H1 (cell line): ENCODE measurements at regions not wholly inside any gene's neighbourhood (a gene's known extent, or its start where the extent isn't known, plus 50 kb on each side); places are given as distances from the start of the nearest gene placed in this dataset.

Experiments
- CTCF ChIA-PET: fragments of 300-600 bp; sonication (Branson Sonifier 250); formaldehyde crosslinking; loops from one replicate; lab custom pipeline; 2021; ENCODE audit not compliant: partially characterized antibody; lab: Charles Lee
- POLR2A ChIA-PET: fragments of 300-600 bp; sonication (Branson Sonifier 250); formaldehyde crosslinking; loops from one replicate; lab custom pipeline; 2021; ENCODE audit warnings: inconsistent platforms; ENCODE audit not compliant: partially characterized antibody; lab: Charles Lee
- DNase-seq, 2 experiments: peaks; one replicate each; pipeline versions ENCODE4 v3.0.0 to v3.0.0-alpha.2; 2010 to 2022; ENCODE audit warnings: low spot score in 2 of 2, low read depth in 1 of 2, mixed read lengths in 1 of 2
- FAIRE-seq: peaks from 2 replicates; lab custom pipeline; 2011; peaks lifted over from hg19 to GRCh38; lab: Jason Lieb, UNC
- H2AFZ ChIP-seq: 2 replicates; pipeline ENCODE4 v1.8.1; 2012; ENCODE audit warnings: low read length, inconsistent platforms
- H2AK5ac ChIP-seq: 2 replicates; pipeline ENCODE4 v1.6.1; 2013; ENCODE audit warnings: low read depth, low read length
- H2BK120ac ChIP-seq: replicated peaks from 2 replicates; pipeline ENCODE3; 2013; ENCODE audit warnings: low read depth, low read length, inconsistent platforms
- H2BK12ac ChIP-seq: 2 replicates; pipeline ENCODE4 v1.6.1; 2013; ENCODE audit warnings: low read depth, low read length
- H2BK15ac ChIP-seq: 2 replicates; pipeline ENCODE4 v1.6.1; 2013; ENCODE audit warnings: low read length
- H2BK20ac ChIP-seq: 2 replicates; pipeline ENCODE4 v1.6.1; 2013; ENCODE audit warnings: low read length
- H2BK5ac ChIP-seq: 2 replicates; pipeline ENCODE4 v1.6.1; 2013; ENCODE audit warnings: low read depth, low read length
- H3K14ac ChIP-seq: 2 replicates; pipeline ENCODE4 v1.6.1; 2013; ENCODE audit warnings: inconsistent platforms; ENCODE audit not compliant: insufficient read length
- H3K18ac ChIP-seq: 2 replicates; pipeline ENCODE4 v1.6.1; 2013; ENCODE audit warnings: low read length; ENCODE audit errors: extremely low read depth
- H3K23ac ChIP-seq: 2 replicates; pipeline ENCODE4 v1.6.1; 2013; ENCODE audit warnings: inconsistent platforms; ENCODE audit not compliant: insufficient read length
- H3K23me2 ChIP-seq: 2 replicates; pipeline ENCODE4 v1.6.1; 2013; ENCODE audit warnings: low read depth, low read length
- H3K27ac ChIP-seq: 2 replicates; pipeline ENCODE4 v1.6.1; 2011; ENCODE audit warnings: low read depth, low read length, inconsistent platforms
- H3K27me3 ChIP-seq, 4 experiments: replicated peaks in 1 of 4; 1 replicate in 1 of 4; 2 replicates in 3 of 4; pipeline versions ENCODE4 v1.6.1 to v1.8.1; 2011 to 2013; ENCODE audit warnings: low read length in 3 of 4, mild to moderate bottlenecking in 3 of 4, inconsistent platforms in 2 of 4, mixed read lengths in 2 of 4, moderate library complexity in 1 of 4; ENCODE audit not compliant: control insufficient read depth in 3 of 4, insufficient read depth in 3 of 4; ENCODE audit errors: extremely low read depth in 1 of 4
- H3K36me3 ChIP-seq, 4 experiments: 2 replicates each; pipeline versions ENCODE4 v1.6.1 to v1.8.1; 2011 to 2013; ENCODE audit warnings: mild to moderate bottlenecking in 4 of 4, low read length in 3 of 4, moderate library complexity in 2 of 4, control low read depth in 1 of 4, inconsistent platforms in 1 of 4; ENCODE audit not compliant: insufficient read depth in 4 of 4, control insufficient read depth in 2 of 4
- H3K4ac ChIP-seq: replicated peaks from 2 replicates; pipeline ENCODE3; 2013; ENCODE audit warnings: low read length, low read depth, mixed read lengths, inconsistent platforms; ENCODE audit not compliant: insufficient read length
- H3K4me1 ChIP-seq, 4 experiments: replicated peaks in 1 of 4; 1 replicate in 1 of 4; 2 replicates in 3 of 4; pipeline versions ENCODE4 v1.6.1 to v1.8.1; 2011 to 2013; ENCODE audit warnings: low read length in 3 of 4, inconsistent platforms in 2 of 4, mixed read lengths in 1 of 4; ENCODE audit not compliant: insufficient read depth in 4 of 4, control insufficient read depth in 3 of 4
- H3K4me2 ChIP-seq, 2 experiments: 2 replicates each; pipeline versions ENCODE4 v1.6.1 to v1.8.1; 2011 to 2013; ENCODE audit warnings: low read depth in 2 of 2, low read length in 2 of 2, control low read depth in 1 of 2, inconsistent platforms in 1 of 2, mild to moderate bottlenecking in 1 of 2; ENCODE audit not compliant: insufficient read depth in 1 of 2
- H3K4me3 ChIP-seq, 4 experiments: fragments of 200-600, 300-600 bp in 1 of 4; sonication (generic), shearing (Covaris generic), sonication (Bioruptor Twin) in 1 of 4; 2 replicates each; pipeline versions ENCODE4 v1.5.1 to v1.8.1; 2011 to 2016; ENCODE audit warnings: low read length in 4 of 4, low read depth in 3 of 4, control low read depth in 2 of 4, inconsistent platforms in 2 of 4, mild to moderate bottlenecking in 2 of 4, mixed read lengths in 1 of 4, moderate library complexity in 1 of 4; ENCODE audit not compliant: insufficient read depth in 2 of 4; ENCODE audit errors: extremely low read depth in 1 of 4
- H3K56ac ChIP-seq: replicated peaks from 2 replicates; pipeline ENCODE3; 2013; ENCODE audit warnings: low read depth, mild to moderate bottlenecking, mixed read lengths, low read length, inconsistent platforms; ENCODE audit not compliant: insufficient read length
- H3K79me1 ChIP-seq: 2 replicates; pipeline ENCODE4 v1.6.1; 2013; ENCODE audit warnings: low read depth, low read length, control low read depth
- H3K79me2 ChIP-seq, 2 experiments: 2 replicates each; pipeline versions ENCODE4 v1.6.1 to v1.8.1; 2012 to 2013; ENCODE audit warnings: low read length in 2 of 2, mild to moderate bottlenecking in 2 of 2, inconsistent platforms in 1 of 2; ENCODE audit not compliant: insufficient read depth in 2 of 2, control insufficient read depth in 1 of 2
- H3K9ac ChIP-seq, 4 experiments: replicated peaks in 1 of 4; 1 replicate in 1 of 4; 2 replicates in 3 of 4; pipeline versions ENCODE4 v1.6.1 to v1.8.1; 2011 to 2013; ENCODE audit warnings: low read depth in 3 of 4, low read length in 3 of 4, control low read depth in 2 of 4, mild to moderate bottlenecking in 2 of 4, moderate library complexity in 2 of 4, inconsistent platforms in 1 of 4; ENCODE audit errors: extremely low read depth in 1 of 4
- H3K9me3 ChIP-seq, 2 experiments: 2 replicates each; pipeline versions ENCODE4 v1.6.1 to v1.8.1; 2012 to 2013; ENCODE audit warnings: mild to moderate bottlenecking in 2 of 2, moderate library complexity in 2 of 2, control low read depth in 1 of 2, inconsistent platforms in 1 of 2, low read depth in 1 of 2, low read length in 1 of 2, mixed read lengths in 1 of 2; ENCODE audit not compliant: insufficient read depth in 2 of 2
- H4K20me1 ChIP-seq, 2 experiments: replicated peaks in 1 of 2; 2 replicates each; pipeline versions ENCODE3 to v1.8.1; 2011 to 2013; ENCODE audit warnings: inconsistent platforms in 2 of 2, low read length in 2 of 2, mild to moderate bottlenecking in 1 of 2; ENCODE audit not compliant: insufficient read depth in 2 of 2, control insufficient read depth in 1 of 2
- H4K5ac ChIP-seq: 2 replicates; pipeline ENCODE4 v1.6.1; 2013; ENCODE audit warnings: low read length, low read depth, mixed read lengths, inconsistent platforms; ENCODE audit not compliant: insufficient read length
- H4K8ac ChIP-seq: 2 replicates; pipeline ENCODE4 v1.8.0; 2013; ENCODE audit warnings: mild to moderate bottlenecking, moderate library complexity, low read length, inconsistent platforms; ENCODE audit not compliant: insufficient read depth; ENCODE audit errors: extremely low read depth
- H4K91ac ChIP-seq: replicated peaks from 2 replicates; pipeline ENCODE3; 2013; ENCODE audit warnings: low read length, mixed read lengths, inconsistent platforms; ENCODE audit not compliant: insufficient read length
- BRCA1 ChIP-seq: IDR thresholded peaks from 2 replicates; pipeline ENCODE4 v1.6.1; 2012; ENCODE audit warnings: low read depth, low read length, improper control_type of control experiment
- CHD1 ChIP-seq: IDR thresholded peaks from 2 replicates; pipeline ENCODE4 v1.6.1; 2012; ENCODE audit warnings: low read depth, low read length, improper control_type of control experiment
- EGR1 ChIP-seq: IDR thresholded peaks from 2 replicates; pipeline ENCODE4 v1.6.1; 2011; ENCODE audit warnings: low read depth, low read length, borderline replicate concordance
- EP300 ChIP-seq, 2 experiments: IDR thresholded peaks; 1 replicate in 1 of 2; 2 replicates in 1 of 2; pipeline ENCODE4 v1.6.1; 2011 to 2012; ENCODE audit warnings: low read depth in 2 of 2, low read length in 2 of 2, mild to moderate bottlenecking in 2 of 2, borderline replicate concordance in 1 of 2, inconsistent platforms in 1 of 2, moderate library complexity in 1 of 2
- JUN ChIP-seq: IDR thresholded peaks from 2 replicates; pipeline ENCODE4 v1.6.1; 2011; ENCODE audit warnings: low read depth, mild to moderate bottlenecking, improper control_type of control experiment, low read length
- KDM5A ChIP-seq: fragments of 200-600 bp; IDR thresholded peaks from 2 replicates; pipeline ENCODE4 v1.7.1; 2012; ENCODE audit warnings: mild to moderate bottlenecking, low read length, inconsistent platforms, mixed read lengths
- NRF1 ChIP-seq: IDR thresholded peaks from 2 replicates; pipeline ENCODE4 v1.6.1; 2011; ENCODE audit warnings: mild to moderate bottlenecking, low read depth, low read length, improper control_type of control experiment
- TAF7 ChIP-seq: optimal IDR thresholded peaks from 2 replicates; pipeline ENCODE3; 2011; ENCODE audit warnings: low read depth, mild to moderate bottlenecking, inconsistent platforms, low read length, moderate library complexity, borderline replicate concordance
- WGBS, 2 experiments: shearing (Covaris generic) in 1 of 2; methylation state at CpG; one replicate each; pipeline versions ENCODE4 v1.1.6 to v1.1.7; 2013 to 2015; ENCODE audit warnings: low lambda C conversion rate in 2 of 2, mixed read lengths in 2 of 2, inconsistent platforms in 1 of 2, low coverage in 1 of 2, missing lambda C conversion rate in 1 of 2; ENCODE audit not compliant: insufficient replicate concordance in 2 of 2, insufficient coverage in 1 of 2, insufficient read length in 1 of 2; ENCODE audit errors: extremely low coverage in 1 of 2, missing lambda C conversion rate in 1 of 2; 5-methylcytosine and 5-hydroxymethylcytosine counted together

GRCh38 chr2:8382485-8382884 is 299.4 kb upstream of the ID2 start:
- H3K4me3 ChIP-seq: no peak overlapping the region
- DNase-seq: no peak
- POLR2A ChIA-PET: no interaction called here

More at GRCh38 chr2:8382485-8382884, 299.4 kb upstream of the ID2 start:
- Histone ChIP-seq H4K91ac (no peak overlapping the region), H2BK20ac (no peak overlapping the region), H3K23me2 (no peaks in the 10 kb centered on the region), H3K36me3 (no peaks in the 10 kb centered on the region), H4K5ac (no peak overlapping the region), H3K9ac (no peak overlapping the region), H3K56ac (no peak overlapping the region), H2BK12ac (no peak overlapping the region), H2BK120ac (no peak overlapping the region), H2BK5ac (no peak overlapping the region), H3K4ac (no peak overlapping the region), H3K27me3 (no peaks in the 10 kb centered on the region), H2AFZ (no peak overlapping the region), H3K4me2 (no peak overlapping the region), H2AK5ac (no peak overlapping the region), H4K8ac (no peak overlapping the region), H3K79me1 (no peaks in the 10 kb centered on the region), H2BK15ac (no peak overlapping the region; the same call in 1 of the 2 replicates), H3K23ac (no peak overlapping the region), H3K9me3 (no peaks in the 10 kb centered on the region), H3K4me1 (no peaks in the 10 kb centered on the region; a peak in 1 of 7 replicates), H3K18ac (no peak overlapping the region), H3K14ac (no peak overlapping the region), H3K79me2 (no peaks in the 10 kb centered on the region), H4K20me1 (no peaks in the 10 kb centered on the region), H3K27ac (no peak overlapping the region)
- 94% methylated on average over 4 of the region's 4 CpGs; no CpG with 5 or more reads in 1 of the 2 experiments for WGBS, 2 experiments
- CTCF ChIA-PET: interaction anchor here (0.8 to 0.9 kb wide), 2 partner anchors 9 to 24 kb away, joined by 3 read pairs; no protein-coding TSS in a partner anchor
- no peak for FAIRE-seq
- no peak for TF ChIP-seq BRCA1
- no peak for TF ChIP-seq TAF7
- no peak for TF ChIP-seq CHD1
- TF ChIP-seq NRF1: no peak
- no peak for TF ChIP-seq EP300 (IDR thresholded peaks at IDR 0.05; ENCODE audit: borderline replicate concordance in 1 of 2, low read depth in 2 of 2, low read length in 2 of 2)
- no peak for TF ChIP-seq JUN
- no peak for TF ChIP-seq KDM5A
- no peak for TF ChIP-seq EGR1
